Right kidney (tissue), 1 donor: ENCODE measurements at regions not wholly inside any gene's neighbourhood (a gene's known extent, or its start where the extent isn't known, plus 50 kb on each side); places are given as distances from the start of the nearest gene placed in this dataset.
"Not testable (repeated sequence)": the region's sequence is repeated elsewhere in the genome, so short reads cannot be mapped to it uniquely, and the experiment has no call there.

Experiments
- DNase-seq: peaks from one replicate; pipeline ENCODE4 v3.0.0-alpha.2; 2016

DNA sequence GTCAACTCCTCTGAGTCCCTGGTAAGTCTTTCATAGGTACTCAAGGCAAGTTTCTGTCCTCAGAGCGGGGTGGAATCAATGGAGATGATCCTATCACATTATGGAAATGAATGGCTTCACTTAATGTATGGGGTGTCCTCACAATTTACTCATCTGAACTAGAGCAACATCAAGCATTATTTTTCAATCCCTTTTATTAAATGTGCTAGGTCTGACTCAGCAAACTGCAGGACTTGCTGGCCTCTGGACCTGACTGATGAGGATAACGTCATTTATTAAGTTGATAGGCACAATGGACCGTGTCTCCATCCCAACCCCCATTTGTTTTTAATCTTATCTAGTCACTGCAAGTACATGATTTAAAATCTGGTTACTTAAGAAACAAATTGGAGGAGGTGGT is 259.2 kb downstream of the NUF2 start:
- no peak for DNase-seq

DNA sequence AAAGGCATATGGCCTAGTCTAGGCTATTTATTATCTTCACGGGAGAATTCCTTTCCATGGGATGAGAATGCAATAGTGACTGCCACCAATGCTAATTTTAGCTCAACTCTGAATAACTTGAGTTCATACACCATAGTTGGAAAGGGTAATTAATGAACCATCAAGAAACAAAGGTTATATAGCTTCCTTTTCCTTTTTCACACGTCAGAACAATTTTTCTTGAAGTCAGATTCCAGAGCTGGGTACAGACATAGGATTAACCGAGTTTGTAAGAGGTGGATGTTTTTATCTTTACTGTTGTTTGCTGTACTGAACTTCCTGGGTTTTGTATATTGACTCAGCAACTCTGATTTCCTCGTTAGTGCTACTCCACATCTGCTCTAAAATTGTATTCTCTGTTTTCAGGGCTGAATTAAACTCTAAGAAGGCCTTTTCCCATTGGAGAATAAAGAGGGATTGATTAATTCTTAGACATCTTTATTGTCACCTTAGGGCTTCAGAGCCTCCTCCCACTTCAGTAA is 262.0 kb downstream of the NUF2 start:
- no peak for DNase-seq

DNA sequence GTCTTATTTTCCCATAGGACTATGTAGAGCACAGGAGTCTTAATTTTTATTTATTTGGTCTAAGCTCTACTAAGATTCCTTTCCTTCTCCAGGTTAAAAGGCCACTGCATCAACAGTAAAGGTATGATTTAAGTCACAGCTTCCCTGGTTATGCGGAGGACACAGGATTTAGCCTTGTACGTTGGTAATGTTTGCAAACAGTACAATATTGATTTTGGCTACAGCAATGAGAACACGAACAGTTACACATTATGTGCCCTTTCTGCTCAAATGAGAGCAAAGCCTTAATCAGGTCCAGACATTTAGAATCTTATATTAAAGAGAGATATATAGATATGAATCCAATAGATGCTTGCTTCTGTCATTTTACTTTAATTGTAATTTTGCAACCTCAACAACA is 264.0 kb downstream of the NUF2 start:
- DNase-seq = no peak

DNA sequence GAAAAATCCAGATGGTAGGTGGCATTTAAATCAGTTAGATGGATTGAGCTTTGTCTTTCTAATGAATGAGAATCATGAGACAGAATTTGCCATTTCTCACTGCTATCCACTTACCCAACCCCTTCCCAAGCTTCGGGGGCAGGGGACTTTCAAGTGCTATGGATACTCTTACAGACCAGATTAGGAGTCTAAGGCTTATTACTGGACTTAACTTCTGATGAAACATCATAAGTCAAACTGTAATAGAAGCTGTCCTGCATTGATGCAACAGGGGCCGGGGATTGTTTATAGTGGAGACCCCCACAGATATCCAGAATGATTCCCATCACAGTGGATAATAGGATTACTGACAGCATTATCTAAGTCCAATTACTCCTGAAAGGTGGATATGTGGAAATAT is 267.0 kb downstream of the NUF2 start:
- DNase-seq = no peak

DNA sequence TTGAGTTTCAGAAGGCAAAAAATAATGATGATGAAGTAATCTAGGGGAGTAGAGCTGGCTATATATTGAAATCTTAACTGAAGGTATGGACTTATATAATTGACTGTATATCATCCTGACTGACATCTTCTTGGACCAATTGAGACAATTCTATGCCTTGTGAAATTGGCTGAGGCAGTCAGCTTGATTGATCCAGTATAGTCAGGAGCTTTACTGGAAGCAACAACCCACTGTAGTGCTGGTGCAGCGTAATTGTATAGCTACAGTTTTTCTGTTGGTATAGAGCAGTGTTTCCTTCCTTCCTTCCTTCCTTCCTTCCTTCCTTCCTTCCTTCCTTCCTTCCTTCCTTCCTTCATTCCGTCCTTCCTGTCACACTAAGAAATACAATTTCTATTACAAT is 268.0 kb downstream of the NUF2 start:
- no peak for DNase-seq

DNA sequence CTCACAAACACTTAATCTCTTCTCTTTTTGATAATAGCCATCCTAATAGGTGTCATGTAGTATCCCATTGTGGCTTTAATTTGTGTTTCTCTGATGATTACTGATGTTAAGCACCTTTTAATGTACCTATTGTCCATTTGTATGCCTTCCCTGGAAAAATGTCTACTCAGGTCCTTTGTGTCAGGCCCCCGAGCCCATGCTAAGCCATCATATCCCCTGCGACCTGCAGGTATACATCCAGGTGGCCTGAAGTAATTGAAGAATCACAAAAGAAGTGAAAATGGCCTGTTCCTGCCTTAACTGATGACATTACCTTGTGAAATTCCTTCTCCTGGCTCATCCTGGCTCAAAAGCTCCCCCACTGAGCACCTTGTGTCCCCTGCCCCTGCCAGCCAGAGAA is 269.4 kb downstream of the NUF2 start:
- DNase-seq = not testable (repeated sequence)

DNA sequence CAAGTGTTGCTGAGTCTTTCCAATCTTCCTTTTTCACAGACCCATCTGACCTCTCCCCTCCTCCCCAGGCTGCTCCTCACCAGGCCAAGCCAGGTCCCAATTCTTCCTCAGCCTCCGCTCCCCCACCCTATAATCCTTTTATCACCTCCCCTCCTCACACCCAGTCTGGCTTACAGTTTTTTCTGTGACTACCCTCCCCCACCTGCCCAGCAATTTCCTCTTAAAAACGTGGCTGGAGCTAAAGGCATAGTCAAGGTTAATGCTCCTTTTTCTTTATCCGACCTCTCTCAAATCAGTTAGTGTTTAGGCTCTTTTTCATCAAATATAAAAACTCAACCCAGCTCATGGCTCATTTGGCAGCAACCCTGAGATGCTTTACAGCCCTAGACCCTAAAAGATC is 270.9 kb downstream of the NUF2 start:
- not testable (repeated sequence) for DNase-seq

DNA sequence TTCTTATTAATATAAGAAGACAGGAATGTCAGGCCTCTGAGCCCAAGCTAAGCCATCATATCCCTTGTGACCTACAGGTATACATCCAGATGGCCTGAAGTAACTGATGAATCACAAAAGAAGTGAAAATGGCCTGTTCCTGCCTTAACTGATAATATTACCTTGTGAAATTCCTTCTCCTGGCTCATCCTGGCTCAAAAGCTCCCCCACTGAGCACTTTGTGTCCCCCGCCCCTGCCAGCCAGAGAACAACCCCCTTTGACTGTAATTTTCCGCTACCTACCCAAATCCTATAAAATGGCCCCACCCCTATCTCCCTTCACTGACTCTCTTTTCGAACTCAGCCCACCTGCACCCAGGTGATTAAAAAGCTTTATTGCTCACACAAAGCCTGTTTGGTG is 274.4 kb downstream of the NUF2 start:
- DNase-seq = not testable (repeated sequence)

DNA sequence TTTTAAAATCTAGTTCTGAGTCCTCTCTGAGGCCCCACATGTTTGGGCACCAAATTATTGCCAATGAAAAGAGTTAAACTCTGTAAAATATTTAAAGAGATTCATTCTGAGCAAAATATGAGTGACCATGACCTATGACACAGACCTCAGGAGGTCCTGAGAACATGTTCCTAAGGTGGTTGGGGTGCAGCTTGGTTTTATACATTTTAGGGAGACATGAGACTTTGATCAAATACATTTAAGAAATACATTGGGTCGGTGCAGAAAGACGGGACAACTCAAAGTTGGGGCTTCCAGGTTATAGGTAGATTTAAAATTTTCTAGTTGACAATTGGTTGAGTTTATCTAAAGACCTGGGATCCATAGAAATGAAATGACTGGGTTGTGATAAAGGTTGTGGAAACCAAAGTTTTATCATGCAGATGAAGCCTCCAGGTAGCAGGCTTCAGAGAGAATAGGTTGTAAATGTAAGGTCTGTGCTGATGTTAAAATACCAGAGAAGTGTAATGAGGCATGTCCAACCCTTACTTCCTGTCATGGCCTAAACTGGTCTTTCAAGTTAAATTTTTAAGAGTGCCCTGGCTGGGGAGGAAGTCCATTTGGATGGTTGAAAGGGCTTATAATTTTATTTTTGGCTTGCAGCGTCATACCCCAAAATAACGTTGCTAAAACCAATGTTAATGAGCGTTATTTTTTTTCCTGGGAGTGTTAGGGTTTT is 274.9 kb downstream of the NUF2 start:
- no peak for DNase-seq

DNA sequence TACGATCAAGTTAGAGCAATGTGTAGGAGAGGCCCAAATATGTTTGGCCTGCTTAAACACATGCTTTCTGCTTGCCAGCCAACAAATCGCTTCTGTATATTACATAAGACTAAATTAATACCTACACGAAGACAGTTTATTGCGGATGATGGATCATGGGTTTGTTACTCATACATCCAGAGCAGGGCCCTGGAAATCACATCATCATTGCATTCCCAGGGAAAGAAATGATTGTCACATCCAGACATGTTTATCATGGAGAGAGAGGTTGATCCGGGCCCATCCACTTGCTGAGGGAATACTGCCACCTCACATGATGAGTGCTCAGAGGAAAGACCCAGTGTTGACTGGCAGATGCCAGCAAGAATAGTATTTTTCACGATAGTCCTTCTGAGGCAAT is 282.6 kb downstream of the NUF2 start:
- DNase-seq = no peak

DNA sequence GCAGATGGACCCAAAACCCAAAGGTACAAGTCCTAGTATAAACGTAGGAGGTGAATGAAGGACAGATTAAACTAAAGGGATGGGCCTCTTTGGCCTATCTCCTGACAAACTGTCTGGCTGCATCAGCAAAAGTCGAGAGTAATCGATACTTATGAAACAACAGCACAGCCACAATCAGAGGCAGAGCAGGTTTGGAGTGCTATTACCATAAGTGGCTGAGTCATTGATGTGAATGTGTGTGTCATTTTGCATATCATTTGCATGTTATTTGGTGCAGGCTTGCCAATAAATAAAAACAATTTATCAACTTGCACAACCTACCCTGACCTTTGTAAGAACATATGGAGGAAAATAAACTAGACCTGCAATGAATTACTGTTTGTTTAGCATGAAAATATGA is 283.1 kb downstream of the NUF2 start:
- DNase-seq = no peak

DNA sequence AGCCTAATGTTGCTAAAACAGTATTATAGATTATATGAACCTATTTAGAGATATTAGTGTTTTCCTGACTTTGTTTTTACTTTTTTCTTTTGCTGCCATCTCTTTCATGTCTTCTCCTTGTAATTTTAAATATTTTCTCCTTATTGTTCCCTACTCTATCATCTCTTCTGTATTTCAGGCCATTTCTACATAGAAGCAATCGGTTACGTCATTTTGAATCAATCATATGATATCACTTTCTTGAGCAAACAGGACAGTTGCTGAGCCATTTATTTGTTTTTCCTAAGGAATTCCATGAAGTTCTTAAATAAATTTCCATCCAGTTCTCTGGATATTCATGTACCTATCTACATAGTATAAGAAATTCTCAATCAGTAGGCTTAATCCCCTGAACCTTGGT is 287.2 kb downstream of the NUF2 start:
- no peak for DNase-seq

DNA sequence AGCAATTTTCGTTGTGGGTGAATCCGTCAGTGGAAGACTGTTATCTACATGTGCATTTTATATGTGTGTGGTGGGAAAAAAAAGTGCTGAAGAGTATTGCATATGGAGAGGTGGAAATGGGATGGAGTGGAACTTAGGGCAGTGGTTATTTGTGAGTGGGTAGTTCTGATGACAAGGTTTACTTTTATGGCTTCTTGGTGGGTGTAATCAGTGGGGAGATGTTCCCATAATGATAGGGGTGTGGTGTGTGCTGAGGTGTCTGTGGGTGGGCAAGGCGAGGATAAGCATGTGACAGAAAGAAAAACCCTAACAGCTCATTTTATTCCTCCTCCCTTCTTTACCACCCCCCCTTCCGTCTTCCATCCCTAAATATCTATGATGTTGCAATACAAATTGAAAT is 288.1 kb downstream of the NUF2 start:
- no peak for DNase-seq

DNA sequence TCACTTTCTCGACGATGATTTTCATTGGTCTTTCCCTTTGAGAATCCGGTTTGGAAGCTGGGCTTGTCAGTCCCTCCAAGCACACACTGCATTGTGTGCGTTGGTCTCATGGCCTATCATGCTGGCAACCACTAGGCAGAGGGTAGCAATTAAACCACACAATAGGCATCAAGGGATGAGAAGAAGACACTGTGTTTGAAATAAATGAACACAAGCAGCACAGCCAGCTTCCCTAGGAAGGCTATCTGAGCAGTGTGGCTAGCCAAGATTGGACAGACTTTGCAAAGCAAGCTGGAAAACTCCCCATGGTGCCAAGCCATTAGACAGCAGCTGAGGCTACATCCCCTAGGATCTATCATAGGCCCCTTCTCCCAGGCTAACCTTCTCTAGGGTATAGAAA is 288.7 kb downstream of the NUF2 start:
- DNase-seq = no peak

DNA sequence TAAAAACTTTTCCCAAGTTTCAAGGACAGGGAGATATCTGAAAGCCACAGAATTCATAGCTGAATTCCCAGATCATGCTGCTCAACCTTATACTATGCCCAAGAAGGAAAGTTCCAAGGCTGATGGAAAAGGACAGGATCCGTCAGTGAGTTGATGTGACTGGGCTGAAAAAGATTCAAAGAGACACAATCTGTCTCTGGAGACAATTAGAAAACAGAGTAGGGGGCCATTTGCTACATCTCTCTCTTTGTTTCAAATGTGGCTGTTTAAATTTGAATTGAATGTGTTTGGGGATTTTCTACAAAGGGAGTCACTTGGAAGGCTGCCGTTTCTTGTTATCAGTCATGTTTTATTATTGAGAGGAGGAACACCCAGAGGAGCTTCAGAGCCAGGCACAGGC is 292.6 kb downstream of the NUF2 start:
- no peak for DNase-seq

DNA sequence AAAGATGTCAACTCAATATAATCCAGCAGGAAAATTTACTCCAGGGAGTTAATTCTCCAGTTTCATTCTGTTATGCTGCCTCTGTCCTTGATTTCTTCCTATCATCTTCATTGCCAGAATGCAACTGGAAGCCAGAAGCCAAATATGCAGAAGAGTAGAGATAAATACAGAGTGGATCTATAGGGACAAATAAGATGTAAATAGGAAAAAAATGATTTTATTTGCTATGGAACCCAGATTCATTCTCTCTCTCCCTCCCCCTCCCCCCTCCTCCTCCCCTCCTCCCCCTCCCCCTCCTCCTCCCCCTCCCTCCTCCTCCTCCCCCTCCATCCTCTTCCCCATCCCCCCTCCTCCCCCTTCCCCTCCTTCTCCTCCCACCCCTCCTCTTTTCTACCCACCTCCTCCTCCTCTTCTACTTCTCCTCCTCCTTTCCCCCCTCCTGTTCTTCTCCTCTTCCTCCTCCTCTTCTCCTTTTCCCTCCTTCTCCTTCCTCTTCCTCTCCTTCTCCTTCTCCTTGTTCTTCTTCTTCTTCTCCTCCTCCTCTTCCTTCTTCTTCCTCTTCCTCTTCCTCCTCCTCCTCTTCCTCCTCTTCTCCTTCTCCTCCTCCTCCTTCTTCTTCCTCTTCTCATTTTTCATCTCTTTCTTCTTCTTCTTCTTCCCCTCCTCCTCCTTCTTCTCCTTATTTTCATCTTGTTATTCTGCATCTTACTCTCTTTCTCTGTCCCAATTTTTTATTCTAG is 306.4 kb downstream of the NUF2 start:
- DNase-seq = no peak

DNA sequence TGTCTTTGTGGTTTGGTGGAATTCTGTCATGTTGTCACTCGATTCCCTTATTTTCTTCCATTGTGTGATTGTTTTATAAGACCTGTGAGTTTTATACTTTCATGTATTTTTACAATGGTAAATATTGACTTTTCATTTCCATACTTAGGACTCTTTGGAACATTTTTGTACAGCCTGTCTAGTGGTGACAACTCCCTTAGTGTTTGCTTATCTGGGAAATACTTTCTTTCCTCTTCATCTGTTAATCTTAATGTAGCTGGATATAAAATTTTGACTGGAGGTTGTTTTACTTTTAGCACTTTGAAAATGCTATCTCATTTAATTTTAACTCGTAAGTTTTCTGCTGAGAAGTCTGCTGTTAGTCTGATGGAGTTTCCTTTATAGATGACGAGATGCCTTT is 310.5 kb downstream of the NUF2 start:
- DNase-seq = no peak

DNA sequence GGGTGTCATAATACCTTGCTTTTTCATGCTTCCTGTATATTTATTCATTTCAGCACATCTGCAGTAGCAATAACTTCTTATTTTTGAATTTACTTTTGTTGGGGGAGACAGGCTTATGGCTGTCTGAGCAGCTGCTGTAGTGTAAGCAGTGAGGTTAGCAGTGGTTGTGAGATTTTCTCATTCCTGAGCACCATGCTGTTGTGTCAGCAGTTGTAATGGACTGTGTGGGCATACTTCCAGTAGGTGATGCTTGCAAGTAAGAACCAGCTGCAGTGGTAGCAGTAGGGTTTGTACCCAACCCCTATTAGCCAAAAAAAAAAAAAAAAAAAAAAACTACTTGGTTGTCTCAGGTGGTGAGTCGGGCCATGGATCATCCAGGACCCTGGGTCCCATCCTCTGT is 311.6 kb downstream of the NUF2 start:
- no peak for DNase-seq

DNA sequence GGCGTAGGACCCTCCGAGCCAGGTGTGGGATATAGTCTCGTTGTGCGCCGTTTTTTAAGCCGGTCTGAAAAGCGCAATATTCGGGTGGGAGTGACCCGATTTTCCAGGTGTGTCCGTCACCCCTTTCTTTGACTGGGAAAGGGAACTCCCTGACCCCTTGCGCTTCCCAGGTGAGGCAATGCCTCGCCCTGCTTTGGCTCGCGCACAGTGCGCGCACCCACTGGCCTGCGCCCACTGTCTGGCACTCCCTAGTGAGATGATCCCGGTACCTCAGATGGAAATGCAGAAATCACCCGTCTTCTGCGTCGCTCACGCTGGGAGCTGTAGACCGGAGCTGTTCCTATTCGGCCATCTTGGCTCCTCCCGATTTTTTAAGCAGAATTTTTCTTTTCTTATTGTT is 323.9 kb downstream of the NUF2 start:
- DNase-seq = not testable (repeated sequence)

DNA sequence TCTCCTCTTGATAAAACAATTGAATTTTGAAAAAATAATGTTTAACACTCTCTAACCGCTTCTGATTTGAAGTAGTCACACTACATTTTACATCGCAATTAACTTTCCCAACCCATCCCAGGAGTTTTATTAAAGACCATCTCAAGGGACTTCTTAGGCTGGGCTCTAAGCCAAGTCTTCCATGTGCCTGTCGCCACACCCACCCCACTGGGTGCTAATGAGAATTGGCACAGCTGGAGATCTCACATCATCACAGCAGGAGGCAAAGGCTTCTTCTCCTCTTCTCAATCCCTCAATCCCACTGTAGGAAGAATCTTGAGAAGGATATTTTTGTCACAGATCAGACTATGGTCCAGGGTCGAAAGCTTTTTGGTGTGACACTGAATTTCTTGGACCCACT is 328.9 kb downstream of the NUF2 start:
- DNase-seq = no peak

DNA sequence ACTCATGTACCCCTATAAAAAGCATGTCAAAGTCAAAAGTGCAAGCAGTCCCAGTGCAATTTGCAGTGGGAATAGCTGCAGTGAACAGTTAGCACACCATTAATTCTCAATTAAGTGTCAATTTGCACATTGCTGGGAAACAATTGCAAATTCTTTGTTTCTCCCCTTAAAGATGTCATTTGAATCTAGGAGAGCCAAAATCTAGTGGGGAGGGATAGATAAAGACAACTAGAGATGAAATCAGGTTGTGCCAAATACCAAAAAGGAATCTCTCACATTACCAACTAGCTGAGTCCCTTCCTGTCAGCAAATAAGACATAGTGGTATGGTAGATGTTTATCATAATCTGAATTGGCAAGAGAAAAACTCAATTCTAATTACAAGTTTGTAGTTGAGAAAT is 330.7 kb downstream of the NUF2 start:
- DNase-seq = no peak

DNA sequence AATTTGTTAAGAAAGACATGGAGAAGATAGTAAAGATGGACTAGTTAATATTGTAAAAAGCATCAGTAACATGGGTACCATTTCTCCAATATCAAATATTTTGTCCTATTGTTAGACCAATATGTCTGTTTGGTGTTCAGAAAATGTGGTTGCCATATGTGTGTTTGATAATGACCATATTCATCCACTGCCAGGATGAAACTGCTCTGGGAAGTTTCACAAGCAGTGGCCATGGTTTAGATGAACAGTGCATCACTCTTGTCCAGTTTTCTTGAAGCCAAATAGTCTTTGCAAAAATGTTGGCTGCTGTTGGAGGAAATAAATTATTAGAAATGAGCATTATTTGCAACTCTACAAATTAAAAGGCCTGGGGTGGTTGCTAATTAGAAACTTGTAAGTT is 333.8 kb downstream of the NUF2 start:
- DNase-seq = no peak

DNA sequence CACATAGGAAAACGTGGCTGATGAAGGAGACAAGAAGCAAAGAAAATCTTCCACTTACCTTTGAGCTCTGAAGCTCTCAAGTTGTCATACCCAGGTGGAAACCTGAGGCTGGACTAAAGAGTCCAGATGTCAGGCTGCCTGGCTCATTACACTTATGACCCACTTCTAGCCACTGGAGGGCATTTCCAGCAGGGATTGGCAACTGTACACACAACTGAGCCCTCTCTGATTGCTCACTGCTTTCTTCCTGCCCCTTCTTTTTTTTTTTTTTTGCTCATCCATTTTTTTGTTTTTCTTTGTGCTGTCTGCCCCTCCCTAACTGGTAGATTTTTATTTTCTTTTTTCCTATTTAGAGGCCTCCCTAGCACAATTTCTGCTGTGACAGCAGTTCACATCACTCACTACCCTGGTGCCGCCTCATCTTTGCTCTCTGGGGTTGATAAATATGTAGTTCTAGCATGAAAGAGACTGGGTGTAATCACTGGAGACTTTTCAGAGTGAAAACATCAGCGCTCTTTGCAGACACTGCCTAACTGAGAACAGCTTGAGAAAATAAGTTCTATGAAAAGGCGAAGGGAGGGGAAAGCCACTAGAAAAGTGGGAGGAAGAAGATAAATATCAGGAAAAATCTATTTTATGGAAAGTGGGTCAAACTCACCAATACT is 334.5 kb downstream of the NUF2 start:
- peak; percentile 4 for DNase-seq

DNA sequence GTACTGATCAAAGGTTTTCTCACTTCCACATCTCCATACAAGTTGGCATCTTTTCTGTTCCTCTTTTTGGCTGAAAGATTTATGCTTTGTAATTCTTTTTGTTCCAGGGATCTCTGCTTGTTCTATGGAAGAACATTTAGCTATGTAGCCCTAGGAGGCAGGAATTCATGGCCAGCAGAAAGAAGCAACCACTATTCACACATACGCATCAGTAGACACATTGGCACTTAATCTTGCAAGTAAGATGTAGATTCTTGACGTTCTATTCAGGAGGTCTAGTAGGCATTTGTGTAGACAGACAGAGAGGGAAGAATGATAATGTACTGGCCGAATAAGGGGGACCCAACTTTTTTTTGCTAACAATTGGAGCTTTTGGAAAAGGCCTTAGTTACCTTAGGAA is 336.0 kb downstream of the NUF2 start:
- DNase-seq = no peak
